ENCODE measurements at regions not wholly inside any gene's neighbourhood (a gene's known extent, or its start where the extent isn't known, plus 50 kb on each side); places are given as distances from the start of the nearest gene placed in this dataset.

DNA sequence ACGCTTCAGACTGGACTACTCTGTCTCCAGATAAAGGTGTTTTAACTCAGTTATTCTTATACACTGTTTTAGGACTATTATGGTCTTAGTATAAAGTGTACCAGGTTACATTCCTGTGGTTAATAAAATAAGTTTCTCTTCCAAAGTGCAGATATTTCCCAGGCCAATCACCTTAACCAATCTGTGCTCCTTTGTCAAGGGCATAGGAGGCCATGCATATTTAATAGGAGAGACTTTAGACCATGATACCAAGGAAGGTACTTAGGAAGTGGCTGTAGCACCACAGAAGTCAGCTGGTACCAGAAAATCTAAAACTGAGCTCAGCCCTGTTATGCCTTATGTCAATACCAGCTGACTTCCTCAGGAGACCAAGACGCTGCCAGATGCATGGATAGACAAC, 226.5 kb upstream of the TMEM72 start:
- TF ChIP-seq EZH2 (IDR thresholded peaks at IDR 0.05; ENCODE audit: insufficient read depth, poor library complexity, severe bottlenecking), result no peak
- no peak for TF ChIP-seq EZH2phosphoT487 (IDR thresholded peaks at IDR 0.05; ENCODE audit: insufficient read depth, low read depth)
